ENCODE measurements at regions not wholly inside any gene's neighbourhood (a gene's known extent, or its start where the extent isn't known, plus 50 kb on each side); places are given as distances from the start of the nearest gene placed in this dataset.
"Not testable (repeated sequence)": the region's sequence is repeated elsewhere in the genome, so short reads cannot be mapped to it uniquely, and the experiment has no call there.

GRCh38 chr3:139110072-139110830 is 65.6 kb upstream of the PRR23C start:
- dilution Hi-C loops (cut with HindIII; ENCODE audit: low sequenced_read_pairs, unreplicated experiment): no loop called here
- Histone ChIP-seq H3K4ac (ENCODE audit: low read depth, low read length) (no peak overlapping the region), H3K14ac (replicated peaks; ENCODE audit: low read depth, low read length) (no peak overlapping the region), H2AK5ac (ENCODE audit: low read depth, low read length) (no peak overlapping the region), H4K20me1 (ENCODE audit: insufficient read depth, low read length) (no peaks in the 10 kb centered on the region), H2AK9ac (replicated peaks; ENCODE audit: low read depth, low read length, poor library complexity) (no peak overlapping the region), H4K8ac (ENCODE audit: low read depth in 2 of 2, low read length in 2 of 2) (no peak overlapping the region), H3K4me1 (ENCODE audit: control insufficient read depth, insufficient read depth, low read length) (no peaks in the 10 kb centered on the region), H2BK15ac (ENCODE audit: low read depth, low read length) (no peak overlapping the region), H2BK120ac (ENCODE audit: low read depth, low read length) (no peak overlapping the region), H3K23ac (ENCODE audit: low read depth, low read length) (no peak overlapping the region), H2BK20ac (ENCODE audit: low read depth, low read length) (no peak overlapping the region), H2BK5ac (ENCODE audit: low read depth, low read length, poor library complexity, severe bottlenecking) (no peak overlapping the region), H4K91ac (ENCODE audit: insufficient read depth, low read depth, low read length) (no peak overlapping the region), H3K79me1 (ENCODE audit: low read depth in 1 of 2, low read length in 2 of 2) (no peaks in the 10 kb centered on the region), H3K4me2 (ENCODE audit: low read depth, low read length) (no peak overlapping the region), H3K18ac (ENCODE audit: low read depth, low read length) (no peak overlapping the region), H3K27me3 (ENCODE audit: control insufficient read depth, insufficient read depth, low read length) (peaks cover 41% of the 10 kb centered on the region), H3K9ac (ENCODE audit: low read depth, low read length) (no peak overlapping the region), H4K5ac (ENCODE audit: low read depth, low read length) (no peak overlapping the region), H3K27ac (ENCODE audit: insufficient read depth, low read length) (no peak overlapping the region), H3K36me3 (ENCODE audit: control insufficient read depth, insufficient read depth, low read length) (no peaks in the 10 kb centered on the region), H3K56ac (ENCODE audit: extremely low read depth, insufficient read depth, low read length) (no peak overlapping the region), H3K9me3 (ENCODE audit: control insufficient read depth, insufficient read depth, low read length) (no peaks in the 10 kb centered on the region), H3K4me3 (ENCODE audit: insufficient read depth, low read depth, low read length) (no peak overlapping the region), H2AFZ (replicated peaks; ENCODE audit: low read length, poor library complexity) (no peak overlapping the region), H3K9me1 (ENCODE audit: insufficient read depth, low read length) (no peaks in the 10 kb centered on the region)
- TF ChIP-seq MAFK (IDR thresholded peaks at IDR 0.05; ENCODE audit: low read depth, low read length) (no peak), MXI1 (IDR thresholded peaks at IDR 0.05; ENCODE audit: borderline replicate concordance, low read depth, low read length) (no peak), RCOR1 (IDR thresholded peaks at IDR 0.05; ENCODE audit: insufficient replicate concordance, low read length) (no peak), BHLHE40 (IDR thresholded peaks at IDR 0.05; ENCODE audit: low read depth, low read length) (no peak)
- ChIA-PET CTCF (interaction anchor here (1.9 to 4.2 kb wide), 2 partner anchors 174 to 219 kb away, joined by 4 to 45 read pairs; no protein-coding TSS in a partner anchor), POLR2A (ENCODE audit: unreplicated experiment) (no interaction called here)
- BruUV-seq (replicated peaks): no TSS peak
- ATAC-seq (ENCODE audit: low read depth) (no peak), DNase-seq (no peak)
- in situ Hi-C loops (cut with MboI; ENCODE audit: low sequenced_read_pairs): loop anchor here (5.0 to 10.0 kb wide), 2 partner anchors 175 to 222 kb away; no protein-coding TSS in a partner anchor
- intact Hi-C loops (cut with micrococcal nuclease): loop anchor here (5.0 kb wide), 1 partner anchor 173 kb away; no protein-coding TSS in a partner anchor
- 75% methylated on average over 4 of the region's 10 CpGs; no CpG with 5 or more reads in 1 of the 2 experiments for WGBS, 2 experiments (ENCODE audit: extremely low coverage in 2 of 2, insufficient read length in 1 of 2)

DNA sequence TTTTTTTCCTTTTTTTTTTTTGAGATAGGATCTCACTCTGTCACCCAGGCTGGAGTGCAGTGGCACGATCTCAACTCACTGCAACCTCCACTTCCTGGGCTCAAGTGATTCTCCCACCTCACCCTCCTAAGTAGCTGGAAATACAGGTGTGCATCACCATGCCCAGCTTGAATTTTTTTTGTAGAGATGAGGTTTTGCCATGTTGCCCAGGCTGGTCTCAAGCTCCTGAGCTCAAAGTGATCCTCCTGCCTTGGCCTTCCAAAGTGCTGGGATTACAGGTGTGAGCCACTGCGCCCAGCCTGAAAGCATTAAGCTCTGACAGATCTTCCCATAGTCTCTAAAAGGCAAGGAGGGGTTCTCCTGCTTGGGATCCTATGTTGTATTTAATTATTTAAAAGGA is 66.2 kb upstream of the PRR23C start:
- BruUV-seq (replicated peaks); H2BK120ac ChIP-seq (ENCODE audit: low read depth, low read length); H2AK5ac ChIP-seq (ENCODE audit: low read depth, low read length); H2AK9ac ChIP-seq (replicated peaks; ENCODE audit: low read depth, low read length, poor library complexity); H4K5ac ChIP-seq (ENCODE audit: low read depth, low read length); dilution Hi-C loops (cut with HindIII; ENCODE audit: low sequenced_read_pairs, unreplicated experiment); H3K9me1 ChIP-seq (ENCODE audit: insufficient read depth, low read length); H3K79me1 ChIP-seq (ENCODE audit: low read depth in 1 of 2, low read length in 2 of 2); H3K36me3 ChIP-seq (ENCODE audit: control insufficient read depth, insufficient read depth, low read length); H4K8ac ChIP-seq (ENCODE audit: low read depth in 2 of 2, low read length in 2 of 2); H2BK5ac ChIP-seq (ENCODE audit: low read depth, low read length, poor library complexity, severe bottlenecking); H3K23ac ChIP-seq (ENCODE audit: low read depth, low read length); H3K18ac ChIP-seq (ENCODE audit: low read depth, low read length); H3K9ac ChIP-seq (ENCODE audit: low read depth, low read length); DNase-seq; POLR2A ChIA-PET (ENCODE audit: unreplicated experiment); H2AFZ ChIP-seq (replicated peaks; ENCODE audit: low read length, poor library complexity); H3K4me3 ChIP-seq (ENCODE audit: insufficient read depth, low read depth, low read length); H2BK15ac ChIP-seq (ENCODE audit: low read depth, low read length); H3K4me1 ChIP-seq (ENCODE audit: control insufficient read depth, insufficient read depth, low read length); H4K91ac ChIP-seq (ENCODE audit: insufficient read depth, low read depth, low read length); H3K56ac ChIP-seq (ENCODE audit: extremely low read depth, insufficient read depth, low read length); H3K9me3 ChIP-seq (ENCODE audit: control insufficient read depth, insufficient read depth, low read length); H3K27ac ChIP-seq (ENCODE audit: insufficient read depth, low read length); H2BK20ac ChIP-seq (ENCODE audit: low read depth, low read length); H3K4me2 ChIP-seq (ENCODE audit: low read depth, low read length); H3K14ac ChIP-seq (replicated peaks; ENCODE audit: low read depth, low read length); H4K20me1 ChIP-seq (ENCODE audit: insufficient read depth, low read length); H3K4ac ChIP-seq (ENCODE audit: low read depth, low read length); ATAC-seq (ENCODE audit: low read depth): not testable (repeated sequence)
- intact Hi-C loops (cut with micrococcal nuclease) (loop anchor here (5.0 kb wide), 1 partner anchor 174 kb away; no protein-coding TSS in a partner anchor), in situ Hi-C loops (cut with MboI; ENCODE audit: low sequenced_read_pairs) (loop anchor here (5.0 to 10.0 kb wide), 2 partner anchors 176 to 221 kb away; no protein-coding TSS in a partner anchor)
- no CpG with 5 or more reads among the region's 2 CpGs for WGBS, 2 experiments (ENCODE audit: extremely low coverage in 2 of 2, insufficient read length in 1 of 2)
- CTCF ChIA-PET: interaction anchor here (0.8 to 4.2 kb wide), 3 partner anchors 175 to 218 kb away, joined by 3 to 45 read pairs (median 4); no protein-coding TSS in a partner anchor
- peaks cover 38% of the 10 kb centered on the region for H3K27me3 ChIP-seq (ENCODE audit: control insufficient read depth, insufficient read depth, low read length)

All from IMR-90 (cell line).